ENCODE measurements at regions not wholly inside any gene's neighbourhood (a gene's known extent, or its start where the extent isn't known, plus 50 kb on each side); places are given as distances from the start of the nearest gene placed in this dataset.
"Not testable (repeated sequence)": the region's sequence is repeated elsewhere in the genome, so short reads cannot be mapped to it uniquely, and the experiment has no call there.

DNA sequence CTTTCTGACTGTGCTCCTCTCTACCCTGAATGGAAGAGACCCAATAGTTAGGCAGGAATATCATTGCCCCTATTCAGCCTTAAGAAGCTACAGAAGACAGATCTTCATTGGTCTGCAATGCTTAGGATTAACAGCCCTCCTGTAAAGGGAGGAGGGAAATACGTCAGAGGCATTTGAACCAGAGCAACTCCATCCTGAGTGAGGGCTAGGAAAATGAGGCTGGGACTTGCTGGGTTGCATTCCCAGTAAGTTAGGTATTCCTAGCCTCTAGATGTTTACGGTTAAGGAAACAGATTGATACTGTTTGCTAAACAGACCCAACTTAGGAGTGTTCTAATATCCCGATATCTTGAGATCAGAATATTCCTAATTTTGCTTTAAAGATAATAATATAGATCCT, 63.5 kb downstream of the PCDH18 start:
- no peak for DNase-seq

DNA sequence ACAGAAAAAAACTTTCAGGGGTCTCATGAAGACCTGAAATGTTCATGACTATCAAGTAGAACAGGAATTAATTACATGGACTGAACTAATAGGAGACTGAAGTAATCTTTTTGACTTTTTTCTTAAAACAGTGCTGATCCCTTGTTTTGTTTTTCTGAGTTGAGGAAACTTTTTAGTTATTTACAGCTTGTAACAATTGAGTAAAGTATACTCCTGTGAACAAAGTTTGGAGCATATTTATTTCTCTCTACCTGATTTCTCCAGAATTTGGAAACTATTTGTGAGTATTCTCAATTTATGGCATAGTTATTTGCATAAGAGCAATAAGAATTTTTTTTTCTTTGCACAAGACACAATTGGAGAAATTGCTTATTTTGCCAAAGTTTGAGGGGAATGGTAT, 64.8 kb downstream of the PCDH18 start:
- no peak for DNase-seq

- no peak for DNase-seq
Observed at GRCh38 chr4:137463377-137464003, 68.8 kb downstream of the PCDH18 start.

GRCh38 chr4:137455647-137456321, 76.5 kb downstream of the PCDH18 start:
- DNase-seq = no peak

DNA sequence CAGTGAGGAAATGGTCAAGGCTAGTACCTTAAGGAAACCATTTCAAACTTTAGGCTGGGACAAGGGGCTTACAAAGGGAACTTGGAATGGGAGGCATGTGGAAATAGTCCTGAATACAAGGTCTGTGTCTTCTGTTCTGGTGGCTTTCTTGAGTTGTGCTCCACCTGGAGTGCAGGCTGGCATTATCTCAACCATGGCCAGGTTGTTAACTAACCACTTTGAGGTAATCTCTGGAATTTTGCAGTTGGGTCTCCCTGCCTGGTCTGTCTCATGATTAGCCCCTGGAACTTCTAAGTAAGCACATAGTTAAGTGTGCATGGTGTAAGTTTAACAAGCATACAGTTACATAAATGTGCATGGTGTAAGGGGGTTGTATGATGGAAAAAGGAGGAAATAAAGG, 77.5 kb downstream of the PCDH18 start:
- DNase-seq = no peak

GRCh38 chr4:137452799-137453198, 79.5 kb downstream of the PCDH18 start:
- no peak for DNase-seq

GRCh38 chr4:137451172-137451825, 81.0 kb downstream of the PCDH18 start:
- DNase-seq = no peak

DNA sequence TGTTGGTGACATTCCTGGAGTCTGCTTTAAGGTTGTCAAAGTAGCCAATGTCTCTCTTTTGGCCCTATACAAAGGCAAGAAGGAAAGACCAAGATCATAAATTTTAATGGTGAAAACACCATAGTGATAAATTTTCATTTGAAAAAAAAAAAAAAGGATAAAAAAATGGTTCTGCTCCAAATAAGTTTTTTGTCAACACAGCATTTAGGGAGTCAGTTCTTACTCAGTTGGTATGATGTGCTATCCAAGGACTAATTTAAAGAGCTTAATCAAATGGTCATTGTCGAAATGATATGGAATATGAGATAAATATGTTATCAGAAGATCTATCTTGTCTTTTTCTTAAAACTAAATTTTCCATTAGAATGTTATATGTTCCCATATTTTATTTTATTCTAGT, 83.9 kb downstream of the PCDH18 start:
- no peak for DNase-seq

DNA sequence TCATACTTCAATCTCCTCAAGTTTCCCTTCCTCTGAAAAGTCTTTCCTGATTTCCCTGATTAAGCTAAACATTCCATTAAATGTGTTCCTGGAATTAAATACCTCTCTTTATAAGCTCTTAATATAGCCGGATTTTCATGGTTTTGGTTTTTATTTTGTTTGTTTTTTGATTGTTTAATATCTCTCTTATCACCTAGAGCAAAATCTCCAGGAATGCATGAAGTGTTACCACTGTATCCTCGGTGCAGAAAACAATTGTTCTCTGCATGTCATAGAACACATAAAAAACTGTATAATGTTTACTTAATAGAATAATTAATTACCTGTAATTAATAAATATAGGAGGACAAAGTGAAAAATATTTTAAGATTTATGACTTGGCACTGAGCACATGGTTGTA, 86.2 kb downstream of the PCDH18 start:
- no peak for DNase-seq

DNA sequence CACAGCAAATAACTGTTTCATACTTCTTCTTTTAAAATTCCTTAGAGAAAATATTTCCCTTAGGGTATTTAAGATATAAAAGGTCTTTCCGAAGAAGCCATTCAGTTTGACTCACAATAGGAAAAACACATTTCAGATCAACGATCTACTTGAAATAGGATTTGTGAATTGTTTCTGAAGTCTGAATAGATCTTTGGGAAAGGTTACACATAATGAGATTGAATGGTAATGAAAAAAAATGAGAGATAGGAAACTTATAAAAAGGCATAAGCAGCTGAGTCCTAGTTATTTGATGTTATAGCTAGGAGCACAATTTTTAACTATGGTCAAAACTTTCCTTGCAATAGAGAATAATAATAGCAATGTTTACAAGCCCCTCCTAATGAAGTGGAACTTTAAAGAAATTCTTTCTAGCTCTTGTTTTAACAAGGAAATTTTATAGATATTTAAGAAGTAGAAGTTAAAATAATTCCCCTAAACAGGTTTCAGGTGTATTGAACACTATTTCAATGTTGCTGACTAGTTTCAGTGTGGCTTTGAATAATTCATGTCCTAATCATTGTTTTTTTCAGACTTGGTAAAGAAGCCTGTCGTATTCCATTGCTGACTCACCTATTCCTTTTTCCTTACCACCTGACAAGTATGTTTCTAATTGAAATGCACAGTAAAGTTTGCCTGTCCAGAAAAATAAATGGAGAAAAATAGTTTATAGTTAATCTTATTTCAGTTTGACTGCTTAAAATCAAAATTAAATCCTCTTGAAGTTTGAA, 89.1 kb downstream of the PCDH18 start:
- no peak for DNase-seq

DNA sequence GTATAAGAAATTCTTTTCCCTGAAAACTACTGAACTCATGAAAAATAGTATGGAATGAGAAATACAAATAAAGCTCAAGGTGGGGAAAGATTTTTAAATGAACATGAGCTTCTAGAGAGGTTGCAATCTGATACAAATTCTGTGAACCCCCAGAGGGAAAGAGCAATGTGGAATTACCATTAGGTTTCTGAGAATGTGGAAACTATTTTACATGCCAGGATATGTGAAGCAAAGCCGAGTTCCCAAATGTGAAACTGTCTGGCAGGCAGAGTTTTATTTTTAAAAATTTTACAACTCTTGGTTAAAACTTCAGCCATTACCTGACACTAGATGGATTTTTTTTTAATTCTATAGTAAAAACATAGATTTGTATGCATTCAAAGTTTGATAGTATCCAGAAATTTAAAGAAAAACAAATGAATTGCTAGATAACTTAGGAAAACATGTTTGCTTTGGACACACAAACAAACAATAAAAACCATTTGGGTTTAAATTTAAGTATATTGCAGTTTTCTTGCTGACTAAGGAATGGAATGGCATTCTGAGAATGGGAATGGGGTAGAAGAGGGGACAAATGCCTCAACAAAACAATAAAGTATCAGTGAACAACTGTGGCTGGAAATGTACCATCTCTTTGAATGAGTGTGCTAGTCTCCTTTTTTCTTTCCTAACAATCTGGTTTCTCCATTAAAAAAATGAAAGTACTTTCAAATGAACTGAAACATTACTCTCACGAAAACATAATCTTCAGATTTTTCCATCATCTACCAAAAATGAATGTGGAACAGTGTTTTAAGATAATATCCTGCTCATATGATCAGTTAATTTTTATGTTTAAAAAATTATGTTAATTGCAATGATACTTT, 99.6 kb downstream of the PCDH18 start:
- DNase-seq = no peak

GRCh38 chr4:137430171-137430570, 102.1 kb downstream of the PCDH18 start:
- DNase-seq = no peak

GRCh38 chr4:137427411-137427810, 104.9 kb downstream of the PCDH18 start:
- DNase-seq = no peak

DNA sequence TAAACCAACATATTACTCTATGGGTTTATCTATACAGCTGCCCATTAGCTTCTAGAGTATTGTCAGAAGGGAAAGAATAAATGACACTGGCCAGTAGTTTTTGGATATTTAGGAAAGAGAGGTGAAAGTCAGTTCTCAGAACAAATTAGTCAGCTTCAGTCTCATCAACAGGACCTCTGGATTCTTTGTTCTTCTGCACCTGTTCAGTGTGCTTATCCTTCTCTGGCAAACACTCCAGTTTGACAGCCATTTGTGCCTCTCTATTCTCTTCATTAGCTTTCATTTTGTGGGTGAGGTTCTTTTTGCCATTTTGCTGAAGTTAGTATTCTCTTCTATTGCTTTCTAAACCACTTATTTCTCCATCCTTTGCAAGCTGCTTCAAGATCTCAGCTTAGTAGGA, 107.0 kb downstream of the PCDH18 start:
- no peak for DNase-seq

- DNase-seq = no peak
Observed at GRCh38 chr4:137422666-137423065, 109.6 kb downstream of the PCDH18 start.

GRCh38 chr4:137421796-137422195, 110.5 kb downstream of the PCDH18 start:
- no peak for DNase-seq

GRCh38 chr4:137420901-137421396, 111.3 kb downstream of the PCDH18 start:
- DNase-seq = no peak

DNA sequence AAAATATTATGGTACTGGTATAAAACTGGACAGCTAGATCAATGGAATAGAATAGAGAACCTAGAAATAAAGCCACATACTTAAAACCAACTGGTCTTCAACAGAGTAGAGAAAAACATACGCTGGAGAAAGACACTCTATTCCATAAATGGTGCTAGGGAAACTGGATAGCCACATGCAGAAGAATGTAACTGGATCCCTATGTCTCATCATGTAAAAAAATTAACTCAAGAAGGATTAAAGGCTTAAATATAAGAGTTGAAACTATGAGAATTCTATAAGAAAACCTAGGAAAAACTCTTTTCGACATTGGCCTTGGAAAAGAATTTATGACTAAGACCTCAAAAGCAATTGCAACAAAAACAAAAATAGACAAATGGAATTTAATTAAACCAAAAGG, 114.6 kb downstream of the PCDH18 start:
- DNase-seq = no peak

DNA sequence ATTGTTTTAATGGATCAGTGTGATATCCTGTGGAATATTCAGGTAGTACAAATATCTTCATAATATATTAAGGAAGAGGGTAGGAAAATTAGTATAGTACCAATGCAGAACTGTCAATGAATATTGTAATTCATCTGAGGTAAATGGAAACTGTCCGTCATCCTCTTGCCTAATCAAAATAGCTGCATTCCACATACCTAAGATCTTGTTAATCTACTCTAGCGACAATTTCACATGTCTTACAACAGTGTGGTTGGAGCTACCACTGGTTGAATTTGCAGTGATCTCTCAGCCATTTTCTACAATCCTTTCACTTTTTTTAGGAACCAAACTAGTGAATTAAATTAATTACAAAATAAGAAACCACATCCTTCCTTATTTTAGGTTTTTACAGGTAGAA, 117.5 kb downstream of the PCDH18 start:
- no peak for DNase-seq

GRCh38 chr4:137408527-137409177, 123.6 kb downstream of the PCDH18 start:
- DNase-seq = no peak

DNA sequence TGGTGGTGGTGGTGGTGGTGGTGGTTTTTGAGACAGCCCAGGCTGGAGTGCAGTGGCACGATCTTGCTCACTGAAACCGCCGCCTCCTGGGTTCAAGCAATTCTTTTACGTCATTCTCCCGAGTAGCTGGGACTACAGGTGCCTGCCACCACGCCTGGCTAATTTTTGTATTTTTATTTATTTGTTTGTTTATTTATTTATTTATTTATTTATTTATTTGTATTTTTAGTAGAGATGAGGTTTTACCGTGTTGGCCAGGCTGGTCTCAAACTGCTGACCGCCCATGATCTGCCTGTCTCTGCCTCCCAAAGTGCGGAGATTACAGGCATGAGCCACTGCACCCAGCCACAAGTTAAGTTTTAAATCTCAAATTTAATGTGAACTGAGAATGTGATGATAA, 126.5 kb downstream of the PCDH18 start:
- not testable (repeated sequence) for DNase-seq

DNA sequence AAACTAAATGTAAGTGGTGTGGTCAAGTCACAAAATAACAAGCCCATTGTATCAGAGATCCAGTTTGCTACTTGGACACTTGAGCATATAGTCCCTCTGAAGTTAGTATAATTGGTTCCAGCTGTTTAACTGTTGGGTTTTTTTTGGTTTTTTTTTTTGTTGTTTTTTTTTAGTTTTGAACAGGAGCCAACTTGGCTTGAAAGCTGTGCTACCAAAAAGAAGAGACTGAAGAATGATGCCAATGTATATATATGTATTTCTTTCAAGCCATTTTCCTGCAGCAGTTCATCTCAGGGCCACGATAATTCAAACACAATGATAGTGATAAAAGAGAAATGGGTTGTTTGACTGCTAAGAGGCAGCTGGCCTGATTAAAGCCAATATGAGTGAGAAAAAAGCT, 138.3 kb downstream of the PCDH18 start:
- no peak for DNase-seq

All from hematopoietic multipotent progenitor cell treated with erythropoietin and hydrocortisone succinate and interleukin-3 and kit ligand, for 4 days (in vitro differentiated cells).